Neuronal stem cell (in vitro differentiated cells): ENCODE measurements at regions not wholly inside any gene's neighbourhood (a gene's known extent, or its start where the extent isn't known, plus 50 kb on each side); places are given as distances from the start of the nearest gene placed in this dataset.

Experiments
- DNase-seq: peaks from one replicate; pipeline ENCODE4 v3.0.0-alpha.2; 2013; ENCODE audit warnings: low spot score
- H2AFZ ChIP-seq: one replicate; pipeline ENCODE4 v1.6.1; 2013; ENCODE audit warnings: mild to moderate bottlenecking, low read length, inconsistent platforms
- H2AK5ac ChIP-seq: 2 replicates; pipeline ENCODE4 v1.6.1; 2013; ENCODE audit warnings: low read depth, mild to moderate bottlenecking, inconsistent platforms, low read length, moderate library complexity, mixed read lengths
- H2BK120ac ChIP-seq: 2 replicates; pipeline ENCODE4 v1.6.1; 2013; ENCODE audit warnings: low read depth, mild to moderate bottlenecking, inconsistent platforms, low read length, moderate library complexity, mixed read lengths
- H2BK12ac ChIP-seq: one replicate; pipeline ENCODE4 v1.6.1; 2013; ENCODE audit warnings: low read length, inconsistent platforms
- H2BK15ac ChIP-seq: 2 replicates; pipeline ENCODE4 v1.6.1; 2013; ENCODE audit warnings: mild to moderate bottlenecking, low read length, inconsistent platforms, mixed read lengths
- H2BK5ac ChIP-seq: one replicate; pipeline ENCODE4 v1.6.1; 2013; ENCODE audit warnings: inconsistent platforms, mild to moderate bottlenecking, low read length, moderate library complexity
- H3K14ac ChIP-seq: one replicate; pipeline ENCODE4 v1.6.1; 2013; ENCODE audit warnings: low read length, inconsistent platforms
- H3K18ac ChIP-seq: 2 replicates; pipeline ENCODE4 v1.6.1; 2013; ENCODE audit warnings: low read length, inconsistent platforms
- H3K23ac ChIP-seq: 2 replicates; pipeline ENCODE4 v1.6.1; 2013; ENCODE audit warnings: low read depth, mild to moderate bottlenecking, mixed read lengths, low read length, inconsistent platforms; ENCODE audit not compliant: poor library complexity
- H3K27ac ChIP-seq: replicated peaks from 3 replicates; pipeline ENCODE4 v1.5.1; 2013; ENCODE audit warnings: low read length, inconsistent platforms
- H3K27me3 ChIP-seq, 3 experiments: 2 replicates each; pipeline ENCODE4 v1.6.1; 2013; ENCODE audit warnings: low read length in 3 of 3, mild to moderate bottlenecking in 2 of 3, inconsistent platforms in 1 of 3, low read depth in 1 of 3, mixed read lengths in 1 of 3, moderate library complexity in 1 of 3; ENCODE audit not compliant: control insufficient read depth in 3 of 3, insufficient read depth in 3 of 3
- H3K36me3 ChIP-seq, 2 donors: replicated peaks in 1 of 2; 2 replicates each; pipeline ENCODE4 v1.6.1; 2013; ENCODE audit warnings: low read length in 2 of 2; ENCODE audit not compliant: control insufficient read depth in 2 of 2, insufficient read depth in 2 of 2
- H3K4ac ChIP-seq: 2 replicates; pipeline ENCODE4 v1.6.1; 2013; ENCODE audit warnings: inconsistent platforms, mild to moderate bottlenecking, low read length, moderate library complexity
- H3K4me1 ChIP-seq, 2 donors: 1 replicate in 1 of 2; 2 replicates in 1 of 2; pipeline ENCODE4 v1.6.1; 2013; ENCODE audit warnings: low read length in 2 of 2, low read depth in 1 of 2; ENCODE audit not compliant: control insufficient read depth in 2 of 2, insufficient read depth in 1 of 2
- H3K4me2 ChIP-seq: one replicate; pipeline ENCODE4 v1.6.1; 2013; ENCODE audit warnings: mild to moderate bottlenecking, low read length, inconsistent platforms; ENCODE audit not compliant: insufficient read depth, poor library complexity, severe bottlenecking
- H3K4me3 ChIP-seq, 2 donors: 2 replicates each; pipeline ENCODE4 v1.5.1; 2013; ENCODE audit warnings: low read length in 2 of 2, mild to moderate bottlenecking in 2 of 2, inconsistent platforms in 1 of 2, moderate library complexity in 1 of 2
- H3K79me1 ChIP-seq: one replicate; pipeline ENCODE4 v1.6.1; 2013; ENCODE audit warnings: low read depth, mild to moderate bottlenecking, inconsistent platforms, low read length, moderate library complexity
- H3K9ac ChIP-seq: one replicate; pipeline ENCODE4 v1.6.1; 2013; ENCODE audit warnings: mild to moderate bottlenecking, low read depth, low read length, inconsistent platforms; ENCODE audit not compliant: poor library complexity
- H3K9me3 ChIP-seq, 2 donors: replicated peaks in 1 of 2; 2 replicates each; pipeline versions ENCODE3 to v1.6.1; 2013; ENCODE audit warnings: low read length in 2 of 2, mild to moderate bottlenecking in 2 of 2, inconsistent platforms in 1 of 2, low read depth in 1 of 2, mixed read lengths in 1 of 2, moderate library complexity in 1 of 2; ENCODE audit not compliant: control insufficient read depth in 2 of 2, insufficient read depth in 1 of 2
- H4K8ac ChIP-seq: one replicate; pipeline ENCODE4 v1.6.1; 2013; ENCODE audit warnings: low read depth, mild to moderate bottlenecking, inconsistent platforms, low read length, moderate library complexity
- H4K91ac ChIP-seq: one replicate; pipeline ENCODE4 v1.6.1; 2013; ENCODE audit warnings: low read length, low read depth, mild to moderate bottlenecking, inconsistent platforms; ENCODE audit not compliant: poor library complexity
- WGBS, 2 donors: extraction: QIAGEN DNeasy Blood & Tissue Kit; methylation state at CpG; one replicate each; pipeline ENCODE4 v1.1.7; 2013; ENCODE audit warnings: missing lambda C conversion rate in 2 of 2, mixed read lengths in 1 of 2; ENCODE audit not compliant: insufficient read length in 2 of 2, insufficient replicate concordance in 1 of 2; ENCODE audit errors: extremely low coverage in 2 of 2; 5-methylcytosine and 5-hydroxymethylcytosine counted together

- Histone ChIP-seq H3K14ac (no peak overlapping the region), H2AK5ac (no peak overlapping the region), H3K18ac (no peak overlapping the region), H3K9ac (no peak overlapping the region), H3K9me3 (peaks cover 0 to 1% of the 10 kb centered on the region in 2 donors), H2AFZ (no peak overlapping the region), H3K27ac (no peak overlapping the region), H3K79me1 (no peaks in the 10 kb centered on the region), H4K8ac (no peak overlapping the region), H3K4me2 (no peak overlapping the region), H2BK15ac (no peak overlapping the region), H4K91ac (no peak overlapping the region), H2BK12ac (no peak overlapping the region), H3K4ac (no peak overlapping the region), H3K36me3 (no peaks in the 10 kb centered on the region), H3K27me3 (no peaks in the 10 kb centered on the region), H2BK5ac (no peak overlapping the region), H3K4me1 (peaks cover 0 to 2% of the 10 kb centered on the region in 2 donors), H2BK120ac (no peak overlapping the region), H3K4me3 (no peak overlapping the region), H3K23ac (no peak overlapping the region)
- no peak for DNase-seq
- no CpG with 5 or more reads among the region's 5 CpGs for WGBS, 2 donors
Measured at GRCh38 chr3:144915202-144915601, 943.6 kb downstream of the DIPK2A start.

GRCh38 chr3:144921710-144922109, 950.1 kb downstream of the DIPK2A start:
- no peaks in the 10 kb centered on the region for H3K36me3 ChIP-seq
- H3K4me1 ChIP-seq, result peaks cover 0 to 2% of the 10 kb centered on the region in 2 donors
- no peak overlapping the region for H3K27ac ChIP-seq
- no peak overlapping the region for H2AFZ ChIP-seq
- no peaks in the 10 kb centered on the region for H3K79me1 ChIP-seq
- H3K4ac ChIP-seq, result no peak overlapping the region
- no peak for DNase-seq
- no peak overlapping the region for H3K4me2 ChIP-seq
- H2AK5ac ChIP-seq, result no peak overlapping the region
- H4K8ac ChIP-seq, result no peak overlapping the region
- WGBS, 2 donors, result no CpG with 5 or more reads among the region's 4 CpGs
- no peak overlapping the region for H3K9ac ChIP-seq
- no peak overlapping the region for H3K14ac ChIP-seq
- H3K23ac ChIP-seq, result no peak overlapping the region
- H2BK12ac ChIP-seq, result no peak overlapping the region
- no peak overlapping the region for H2BK120ac ChIP-seq
- no peak overlapping the region for H2BK5ac ChIP-seq
- H3K4me3 ChIP-seq, result no peak overlapping the region
- no peak overlapping the region for H4K91ac ChIP-seq
- no peak overlapping the region for H2BK15ac ChIP-seq
- H3K9me3 ChIP-seq, result no peaks in the 10 kb centered on the region
- no peaks in the 10 kb centered on the region for H3K27me3 ChIP-seq
- H3K18ac ChIP-seq, result no peak overlapping the region

GRCh38 chr3:144923046-144923775, 951.6 kb downstream of the DIPK2A start:
- Histone ChIP-seq H4K8ac (no peak overlapping the region), H4K91ac (no peak overlapping the region), H3K9ac (no peak overlapping the region), H2BK15ac (no peak overlapping the region), H2BK12ac (no peak overlapping the region), H3K4ac (no peak overlapping the region), H3K4me1 (peaks cover 0 to 2% of the 10 kb centered on the region in 2 donors), H3K4me2 (no peak overlapping the region), H3K14ac (no peak overlapping the region), H3K18ac (no peak overlapping the region), H3K79me1 (no peaks in the 10 kb centered on the region), H3K23ac (no peak overlapping the region), H2BK5ac (no peak overlapping the region), H3K4me3 (no peak overlapping the region), H3K9me3 (no peaks in the 10 kb centered on the region), H3K27me3 (no peaks in the 10 kb centered on the region), H2AFZ (no peak overlapping the region), H2AK5ac (no peak overlapping the region), H2BK120ac (no peak overlapping the region), H3K27ac (no peak overlapping the region), H3K36me3 (no peaks in the 10 kb centered on the region)
- WGBS, 2 donors, result no CpG with 5 or more reads among the region's 3 CpGs
- no peak for DNase-seq

GRCh38 chr3:144930431-144930830, 958.8 kb downstream of the DIPK2A start:
- Histone ChIP-seq H2AFZ (no peak overlapping the region), H2BK12ac (no peak overlapping the region), H3K14ac (no peak overlapping the region), H3K4me1 (no peaks in the 10 kb centered on the region), H3K9ac (no peak overlapping the region), H3K27ac (no peak overlapping the region), H3K79me1 (no peaks in the 10 kb centered on the region), H4K8ac (no peak overlapping the region), H3K36me3 (no peaks in the 10 kb centered on the region), H2BK15ac (no peak overlapping the region), H2BK120ac (no peak overlapping the region), H3K9me3 (peaks cover 0 to 3% of the 10 kb centered on the region in 2 donors), H3K4me3 (no peak overlapping the region), H3K4me2 (no peak overlapping the region), H3K23ac (no peak overlapping the region), H3K27me3 (no peaks in the 10 kb centered on the region), H4K91ac (no peak overlapping the region), H3K4ac (no peak overlapping the region), H2AK5ac (no peak overlapping the region), H2BK5ac (no peak overlapping the region), H3K18ac (no peak overlapping the region)
- WGBS, 2 donors, result no CpG with 5 or more reads among the region's 2 CpGs
- no peak for DNase-seq
